ENCODE measurements at regions not wholly inside any gene's neighbourhood (a gene's known extent, or its start where the extent isn't known, plus 50 kb on each side); places are given as distances from the start of the nearest gene placed in this dataset.

DNA sequence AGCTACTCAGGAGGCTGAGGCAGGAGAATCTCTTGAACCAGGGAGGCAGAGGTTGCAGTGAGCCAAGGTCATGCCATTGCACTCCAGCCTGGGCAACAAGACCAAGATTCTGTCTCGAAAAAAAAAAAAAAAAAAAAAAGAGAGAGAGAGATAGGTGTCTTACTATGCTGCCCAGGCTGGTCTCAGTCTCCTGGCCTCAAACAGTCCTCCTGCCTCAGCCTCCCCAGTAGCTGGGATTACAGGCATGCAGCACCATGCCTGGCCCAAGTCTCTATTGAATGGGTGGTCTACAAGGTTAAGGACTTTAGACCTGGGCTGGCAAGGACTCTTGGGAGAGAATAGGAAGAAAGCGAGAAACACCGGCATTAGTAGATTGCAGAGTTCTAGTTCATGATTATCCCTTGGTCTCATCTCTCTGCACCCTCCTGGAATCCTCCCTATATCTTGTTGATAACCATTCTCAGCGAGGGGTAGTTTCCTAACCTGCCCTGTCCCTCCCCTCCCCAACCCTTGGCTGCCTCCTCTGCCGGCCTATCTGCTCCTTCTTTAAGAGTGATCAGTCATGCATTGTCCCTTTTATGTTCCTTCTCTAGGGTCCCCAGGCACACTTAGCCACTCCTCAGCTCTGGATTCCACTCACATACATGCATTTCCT is 128.1 kb upstream of the MAP1LC3B2 start:
- Histone ChIP-seq H3K36me3 (ENCODE audit: control insufficient read depth in 2 of 2, insufficient read depth in 1 of 2, low read length in 2 of 2) (no peaks in the 10 kb centered on the region), H3K4me1 (ENCODE audit: control insufficient read depth, insufficient read depth, low read length) (peaks cover 6% of the 10 kb centered on the region), H3K27ac (ENCODE audit: extremely low read depth, low read depth, low read length) (no peak overlapping the region), H3K4me3 (ENCODE audit: low read depth, low read length) (no peak overlapping the region), H3K9me3 (ENCODE audit: control insufficient read depth, insufficient read depth, low read depth, low read length) (no peaks in the 10 kb centered on the region)
- ChIA-PET POLR2A (no interaction called here), CTCF (interaction anchor here (0.6 kb wide), 1 partner anchor 48 kb away, joined by 3 read pairs; no protein-coding TSS in a partner anchor)
- TF ChIP-seq ZNF473 (tag by site-specific recombination; IDR thresholded peaks at IDR 0.05) (no peak), ZNF433 (tag by site-specific recombination; IDR thresholded peaks at IDR 0.05; ENCODE audit: low read depth) (no peak), ZNF510 (tag by site-specific recombination; IDR thresholded peaks at IDR 0.05; ENCODE audit: insufficient replicate concordance) (no peak), ZNF174 (tag by site-specific recombination; IDR thresholded peaks at IDR 0.05) (no peak)
- TF ChIP-seq, protein P1, sequence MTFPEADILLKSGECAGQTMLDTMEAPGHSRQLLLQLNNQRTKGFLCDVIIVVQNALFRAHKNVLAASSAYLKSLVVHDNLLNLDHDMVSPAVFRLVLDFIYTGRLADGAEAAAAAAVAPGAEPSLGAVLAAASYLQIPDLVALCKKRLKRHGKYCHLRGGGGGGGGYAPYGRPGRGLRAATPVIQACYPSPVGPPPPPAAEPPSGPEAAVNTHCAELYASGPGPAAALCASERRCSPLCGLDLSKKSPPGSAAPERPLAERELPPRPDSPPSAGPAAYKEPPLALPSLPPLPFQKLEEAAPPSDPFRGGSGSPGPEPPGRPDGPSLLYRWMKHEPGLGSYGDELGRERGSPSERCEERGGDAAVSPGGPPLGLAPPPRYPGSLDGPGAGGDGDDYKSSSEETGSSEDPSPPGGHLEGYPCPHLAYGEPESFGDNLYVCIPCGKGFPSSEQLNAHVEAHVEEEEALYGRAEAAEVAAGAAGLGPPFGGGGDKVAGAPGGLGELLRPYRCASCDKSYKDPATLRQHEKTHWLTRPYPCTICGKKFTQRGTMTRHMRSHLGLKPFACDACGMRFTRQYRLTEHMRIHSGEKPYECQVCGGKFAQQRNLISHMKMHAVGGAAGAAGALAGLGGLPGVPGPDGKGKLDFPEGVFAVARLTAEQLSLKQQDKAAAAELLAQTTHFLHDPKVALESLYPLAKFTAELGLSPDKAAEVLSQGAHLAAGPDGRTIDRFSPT (tag by site-specific recombination; IDR thresholded peaks at IDR 0.05): no peak

DNA sequence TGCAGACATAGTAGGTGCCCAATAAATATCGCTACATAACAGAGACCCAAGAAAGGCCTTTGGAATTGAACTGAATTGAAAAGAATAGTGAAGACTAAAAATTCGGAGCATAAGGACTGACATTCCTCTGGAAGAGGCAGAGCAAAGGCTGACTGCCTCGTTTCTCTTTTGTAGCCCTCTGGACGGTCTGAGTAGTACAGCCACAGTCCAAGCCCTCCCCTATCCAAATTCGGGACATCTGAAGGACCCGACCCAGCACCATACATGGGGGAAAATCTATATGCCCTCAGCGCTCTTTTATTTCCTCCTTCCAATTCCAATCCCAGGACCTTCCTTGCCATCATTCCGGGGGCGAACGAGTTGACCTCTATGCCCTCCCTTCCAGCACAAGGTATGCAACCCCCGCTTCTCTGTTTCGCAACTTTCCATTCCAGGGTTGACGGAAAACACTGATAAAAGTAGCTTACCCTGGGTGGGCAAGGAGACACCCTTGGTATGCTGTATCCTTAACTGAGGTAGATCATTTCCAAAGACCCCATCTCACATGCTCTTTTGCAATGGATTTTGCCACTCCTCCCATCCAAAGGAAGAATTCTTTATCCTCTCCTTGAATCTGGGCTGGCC is 127.4 kb upstream of the MAP1LC3B2 start:
- Histone ChIP-seq H3K4me1 (ENCODE audit: control insufficient read depth, insufficient read depth, low read length) (peaks cover 6% of the 10 kb centered on the region), H3K9me3 (ENCODE audit: control insufficient read depth, insufficient read depth, low read depth, low read length) (no peaks in the 10 kb centered on the region), H3K27ac (ENCODE audit: extremely low read depth, low read depth, low read length) (no peak overlapping the region), H3K4me3 (ENCODE audit: low read depth, low read length) (no peak overlapping the region), H3K36me3 (ENCODE audit: control insufficient read depth in 2 of 2, insufficient read depth in 1 of 2, low read length in 2 of 2) (no peaks in the 10 kb centered on the region)
- POLR2A ChIA-PET: no interaction called here
- no peak for TF ChIP-seq ZNF473 (tag by site-specific recombination; IDR thresholded peaks at IDR 0.05)
- TF ChIP-seq, protein P2, sequence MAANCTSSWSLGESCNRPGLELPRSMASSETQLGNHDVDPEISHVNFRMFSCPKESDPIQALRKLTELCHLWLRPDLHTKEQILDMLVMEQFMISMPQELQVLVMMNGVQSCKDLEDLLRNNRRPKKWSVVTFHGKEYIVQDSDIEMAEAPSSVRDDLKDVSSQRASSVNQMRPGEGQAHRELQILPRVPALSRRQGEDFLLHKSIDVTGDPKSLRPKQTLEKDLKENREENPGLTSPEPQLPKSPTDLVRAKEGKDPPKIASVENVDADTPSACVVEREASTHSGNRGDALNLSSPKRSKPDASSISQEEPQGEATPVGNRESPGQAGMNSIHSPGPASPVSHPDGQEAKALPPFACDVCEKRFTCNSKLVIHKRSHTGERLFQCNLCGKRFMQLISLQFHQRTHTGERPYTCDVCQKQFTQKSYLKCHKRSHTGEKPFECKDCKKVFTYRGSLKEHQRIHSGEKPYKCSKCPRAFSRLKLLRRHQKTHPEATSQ (tag by site-specific recombination; IDR thresholded peaks at IDR 0.05): no peak
- TF ChIP-seq, protein P3, sequence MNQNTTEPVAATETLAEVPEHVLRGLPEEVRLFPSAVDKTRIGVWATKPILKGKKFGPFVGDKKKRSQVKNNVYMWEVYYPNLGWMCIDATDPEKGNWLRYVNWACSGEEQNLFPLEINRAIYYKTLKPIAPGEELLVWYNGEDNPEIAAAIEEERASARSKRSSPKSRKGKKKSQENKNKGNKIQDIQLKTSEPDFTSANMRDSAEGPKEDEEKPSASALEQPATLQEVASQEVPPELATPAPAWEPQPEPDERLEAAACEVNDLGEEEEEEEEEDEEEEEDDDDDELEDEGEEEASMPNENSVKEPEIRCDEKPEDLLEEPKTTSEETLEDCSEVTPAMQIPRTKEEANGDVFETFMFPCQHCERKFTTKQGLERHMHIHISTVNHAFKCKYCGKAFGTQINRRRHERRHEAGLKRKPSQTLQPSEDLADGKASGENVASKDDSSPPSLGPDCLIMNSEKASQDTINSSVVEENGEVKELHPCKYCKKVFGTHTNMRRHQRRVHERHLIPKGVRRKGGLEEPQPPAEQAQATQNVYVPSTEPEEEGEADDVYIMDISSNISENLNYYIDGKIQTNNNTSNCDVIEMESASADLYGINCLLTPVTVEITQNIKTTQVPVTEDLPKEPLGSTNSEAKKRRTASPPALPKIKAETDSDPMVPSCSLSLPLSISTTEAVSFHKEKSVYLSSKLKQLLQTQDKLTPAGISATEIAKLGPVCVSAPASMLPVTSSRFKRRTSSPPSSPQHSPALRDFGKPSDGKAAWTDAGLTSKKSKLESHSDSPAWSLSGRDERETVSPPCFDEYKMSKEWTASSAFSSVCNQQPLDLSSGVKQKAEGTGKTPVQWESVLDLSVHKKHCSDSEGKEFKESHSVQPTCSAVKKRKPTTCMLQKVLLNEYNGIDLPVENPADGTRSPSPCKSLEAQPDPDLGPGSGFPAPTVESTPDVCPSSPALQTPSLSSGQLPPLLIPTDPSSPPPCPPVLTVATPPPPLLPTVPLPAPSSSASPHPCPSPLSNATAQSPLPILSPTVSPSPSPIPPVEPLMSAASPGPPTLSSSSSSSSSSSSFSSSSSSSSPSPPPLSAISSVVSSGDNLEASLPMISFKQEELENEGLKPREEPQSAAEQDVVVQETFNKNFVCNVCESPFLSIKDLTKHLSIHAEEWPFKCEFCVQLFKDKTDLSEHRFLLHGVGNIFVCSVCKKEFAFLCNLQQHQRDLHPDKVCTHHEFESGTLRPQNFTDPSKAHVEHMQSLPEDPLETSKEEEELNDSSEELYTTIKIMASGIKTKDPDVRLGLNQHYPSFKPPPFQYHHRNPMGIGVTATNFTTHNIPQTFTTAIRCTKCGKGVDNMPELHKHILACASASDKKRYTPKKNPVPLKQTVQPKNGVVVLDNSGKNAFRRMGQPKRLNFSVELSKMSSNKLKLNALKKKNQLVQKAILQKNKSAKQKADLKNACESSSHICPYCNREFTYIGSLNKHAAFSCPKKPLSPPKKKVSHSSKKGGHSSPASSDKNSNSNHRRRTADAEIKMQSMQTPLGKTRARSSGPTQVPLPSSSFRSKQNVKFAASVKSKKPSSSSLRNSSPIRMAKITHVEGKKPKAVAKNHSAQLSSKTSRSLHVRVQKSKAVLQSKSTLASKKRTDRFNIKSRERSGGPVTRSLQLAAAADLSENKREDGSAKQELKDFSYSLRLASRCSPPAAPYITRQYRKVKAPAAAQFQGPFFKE (tag by site-specific recombination; IDR thresholded peaks at IDR 0.05; ENCODE audit: borderline replicate concordance): no peak
- no peak for TF ChIP-seq ZNF843 (tag by site-specific recombination; IDR thresholded peaks at IDR 0.05)
- TF ChIP-seq ZSCAN30 (tag by site-specific recombination; IDR thresholded peaks at IDR 0.05): no peak
- TF ChIP-seq, protein P4, sequence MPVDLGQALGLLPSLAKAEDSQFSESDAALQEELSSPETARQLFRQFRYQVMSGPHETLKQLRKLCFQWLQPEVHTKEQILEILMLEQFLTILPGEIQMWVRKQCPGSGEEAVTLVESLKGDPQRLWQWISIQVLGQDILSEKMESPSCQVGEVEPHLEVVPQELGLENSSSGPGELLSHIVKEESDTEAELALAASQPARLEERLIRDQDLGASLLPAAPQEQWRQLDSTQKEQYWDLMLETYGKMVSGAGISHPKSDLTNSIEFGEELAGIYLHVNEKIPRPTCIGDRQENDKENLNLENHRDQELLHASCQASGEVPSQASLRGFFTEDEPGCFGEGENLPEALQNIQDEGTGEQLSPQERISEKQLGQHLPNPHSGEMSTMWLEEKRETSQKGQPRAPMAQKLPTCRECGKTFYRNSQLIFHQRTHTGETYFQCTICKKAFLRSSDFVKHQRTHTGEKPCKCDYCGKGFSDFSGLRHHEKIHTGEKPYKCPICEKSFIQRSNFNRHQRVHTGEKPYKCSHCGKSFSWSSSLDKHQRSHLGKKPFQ (tag by site-specific recombination; IDR thresholded peaks at IDR 0.05): no peak
- no peak for TF ChIP-seq ZNF48 (tag by site-specific recombination; IDR thresholded peaks at IDR 0.05)
- no peak for TF ChIP-seq ZIC2 (tag by site-specific recombination; IDR thresholded peaks at IDR 0.05)
- TF ChIP-seq ZNF670 (tag by site-specific recombination; IDR thresholded peaks at IDR 0.05; ENCODE audit: low read depth): no peak
- no peak for TF ChIP-seq YY2 (tag by site-specific recombination; IDR thresholded peaks at IDR 0.05)
- TF ChIP-seq, protein P5, sequence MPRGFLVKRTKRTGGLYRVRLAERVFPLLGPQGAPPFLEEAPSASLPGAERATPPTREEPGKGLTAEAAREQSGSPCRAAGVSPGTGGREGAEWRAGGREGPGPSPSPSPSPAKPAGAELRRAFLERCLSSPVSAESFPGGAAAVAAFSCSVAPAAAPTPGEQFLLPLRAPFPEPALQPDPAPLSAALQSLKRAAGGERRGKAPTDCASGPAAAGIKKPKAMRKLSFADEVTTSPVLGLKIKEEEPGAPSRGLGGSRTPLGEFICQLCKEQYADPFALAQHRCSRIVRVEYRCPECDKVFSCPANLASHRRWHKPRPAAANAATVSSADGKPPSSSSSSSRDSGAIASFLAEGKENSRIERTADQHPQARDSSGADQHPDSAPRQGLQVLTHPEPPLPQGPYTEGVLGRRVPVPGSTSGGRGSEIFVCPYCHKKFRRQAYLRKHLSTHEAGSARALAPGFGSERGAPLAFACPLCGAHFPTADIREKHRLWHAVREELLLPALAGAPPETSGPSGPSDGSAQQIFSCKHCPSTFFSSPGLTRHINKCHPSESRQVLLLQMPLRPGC (tag by site-specific recombination; IDR thresholded peaks at IDR 0.05): no peak
- CTCF ChIA-PET: no interaction called here
